GM12801 (cell line): ENCODE measurements at regions not wholly inside any gene's neighbourhood (a gene's known extent, or its start where the extent isn't known, plus 50 kb on each side); places are given as distances from the start of the nearest gene placed in this dataset.

Source experiments
- TF ChIP-seq, protein P1 (sequence below): IDR thresholded peaks from one replicate; pipeline ENCODE4 v1.5.1; 2011; ENCODE audit warnings: control low read depth; ENCODE audit not compliant: insufficient read length; ENCODE audit errors: extremely low read depth

DNA sequence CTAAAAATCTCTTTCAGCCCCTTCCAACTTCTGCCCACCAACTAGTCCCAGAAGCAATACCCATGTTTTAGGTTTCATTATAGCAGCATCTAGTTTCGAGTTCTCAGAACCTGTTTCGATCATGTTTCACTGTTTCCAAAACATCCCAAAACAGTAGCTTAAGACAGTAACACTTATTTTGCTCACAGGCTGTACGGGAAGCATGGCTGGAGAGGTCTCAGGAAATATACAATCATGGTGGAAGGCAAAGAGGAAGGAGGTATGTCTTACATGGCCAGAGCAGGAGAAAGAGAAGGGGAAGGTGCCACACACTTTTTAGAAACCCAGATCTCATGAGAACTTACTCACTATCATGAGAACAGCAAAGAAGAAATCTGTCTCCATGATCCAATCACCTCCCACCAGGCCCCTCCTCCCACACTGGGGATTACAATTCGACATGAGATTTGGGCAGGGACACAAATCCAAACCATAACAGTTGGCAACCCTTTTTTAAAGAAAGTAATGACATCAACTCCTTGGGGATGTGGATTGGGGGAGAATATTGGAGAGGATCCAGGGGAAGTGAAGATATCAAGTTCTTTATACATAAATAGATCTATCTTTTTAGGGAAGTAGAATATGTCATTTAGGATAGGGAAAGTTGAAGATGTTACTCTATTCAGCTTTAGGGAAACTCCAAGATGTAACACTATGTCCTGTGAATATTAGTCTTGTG lies 269.9 kb upstream of the PLEKHG7 start:
- TF ChIP-seq, protein P1, sequence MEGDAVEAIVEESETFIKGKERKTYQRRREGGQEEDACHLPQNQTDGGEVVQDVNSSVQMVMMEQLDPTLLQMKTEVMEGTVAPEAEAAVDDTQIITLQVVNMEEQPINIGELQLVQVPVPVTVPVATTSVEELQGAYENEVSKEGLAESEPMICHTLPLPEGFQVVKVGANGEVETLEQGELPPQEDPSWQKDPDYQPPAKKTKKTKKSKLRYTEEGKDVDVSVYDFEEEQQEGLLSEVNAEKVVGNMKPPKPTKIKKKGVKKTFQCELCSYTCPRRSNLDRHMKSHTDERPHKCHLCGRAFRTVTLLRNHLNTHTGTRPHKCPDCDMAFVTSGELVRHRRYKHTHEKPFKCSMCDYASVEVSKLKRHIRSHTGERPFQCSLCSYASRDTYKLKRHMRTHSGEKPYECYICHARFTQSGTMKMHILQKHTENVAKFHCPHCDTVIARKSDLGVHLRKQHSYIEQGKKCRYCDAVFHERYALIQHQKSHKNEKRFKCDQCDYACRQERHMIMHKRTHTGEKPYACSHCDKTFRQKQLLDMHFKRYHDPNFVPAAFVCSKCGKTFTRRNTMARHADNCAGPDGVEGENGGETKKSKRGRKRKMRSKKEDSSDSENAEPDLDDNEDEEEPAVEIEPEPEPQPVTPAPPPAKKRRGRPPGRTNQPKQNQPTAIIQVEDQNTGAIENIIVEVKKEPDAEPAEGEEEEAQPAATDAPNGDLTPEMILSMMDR, result no peak

DNA sequence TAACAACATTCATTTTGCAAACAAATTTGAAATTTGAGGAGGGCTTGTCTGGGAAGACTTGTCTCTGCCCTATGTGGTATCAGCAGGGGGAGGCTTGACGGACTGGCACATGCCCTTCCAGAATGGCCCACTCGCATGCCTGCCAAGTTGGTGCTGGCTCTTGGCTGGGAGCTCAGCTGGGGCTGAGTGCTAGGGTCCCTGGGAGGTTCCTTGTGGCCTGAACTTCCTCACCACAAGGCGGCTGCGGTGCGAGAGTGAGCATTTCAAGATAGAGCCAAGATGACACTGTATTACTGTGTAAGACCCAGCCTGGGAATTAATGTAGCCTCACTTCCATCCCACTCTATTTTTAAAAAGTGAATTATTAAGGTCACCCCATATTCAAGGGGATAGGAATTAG lies 271.6 kb upstream of the PLEKHG7 start:
- TF ChIP-seq, protein P1, result no peak

DNA sequence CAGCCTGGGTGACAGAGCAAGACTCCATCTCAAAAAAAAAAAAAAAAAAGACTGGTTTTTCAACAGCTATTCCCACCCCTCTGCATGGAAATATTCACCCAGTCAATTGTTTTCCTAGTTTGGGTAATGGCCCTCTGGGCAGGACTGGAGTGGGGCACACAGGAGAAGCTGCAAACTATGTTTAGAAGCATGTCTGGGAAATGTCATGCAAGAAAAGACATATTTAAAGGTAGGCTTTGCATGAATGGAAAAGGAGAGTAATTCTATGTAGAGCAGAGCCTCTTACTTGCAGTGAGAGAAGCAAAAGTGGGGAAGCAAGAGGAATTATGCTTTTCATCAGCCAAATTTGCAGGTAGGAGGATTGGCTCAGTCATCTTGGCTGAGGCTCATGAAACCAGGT lies 276.5 kb upstream of the PLEKHG7 start:
- TF ChIP-seq, protein P1, result no peak

DNA sequence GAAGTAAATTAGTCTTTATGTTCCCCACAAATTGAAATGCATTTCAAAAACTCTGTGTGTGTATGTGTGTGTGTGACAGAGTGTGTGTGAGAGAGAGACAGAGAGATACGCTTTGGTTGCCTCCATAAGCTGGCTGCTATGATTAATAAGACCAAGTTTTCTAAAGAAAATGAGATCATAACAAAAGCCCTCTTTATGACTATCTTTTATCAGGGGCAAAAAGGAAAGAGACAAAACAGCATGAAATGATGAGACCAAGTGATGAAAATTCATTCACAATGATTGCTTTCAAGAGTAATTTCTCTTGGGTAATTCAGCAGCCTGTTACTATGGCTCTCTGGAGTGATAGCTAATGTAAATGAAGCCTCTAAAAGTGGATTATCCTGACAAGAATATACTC lies 277.6 kb upstream of the PLEKHG7 start:
- TF ChIP-seq, protein P1, result no peak

DNA sequence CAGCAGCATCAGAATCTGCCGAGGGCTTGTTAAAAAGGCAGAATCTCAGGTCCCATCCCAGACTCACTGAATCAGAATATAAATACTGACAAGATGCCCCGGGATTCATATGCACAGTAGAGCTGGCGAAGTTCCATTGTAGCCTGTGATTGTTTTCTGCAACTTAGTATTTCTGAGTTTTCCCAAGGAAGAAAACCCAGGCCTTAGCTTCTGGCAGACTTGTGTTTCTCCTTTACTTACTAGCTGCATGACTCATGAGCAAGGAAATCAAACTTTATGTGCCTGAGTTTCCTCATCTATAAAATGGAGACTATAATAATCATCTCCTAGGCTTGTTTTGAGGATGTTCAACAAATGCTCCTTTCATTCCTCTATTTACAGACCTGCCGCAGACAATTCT lies 278.5 kb upstream of the PLEKHG7 start:
- TF ChIP-seq, protein P1, result no peak

DNA sequence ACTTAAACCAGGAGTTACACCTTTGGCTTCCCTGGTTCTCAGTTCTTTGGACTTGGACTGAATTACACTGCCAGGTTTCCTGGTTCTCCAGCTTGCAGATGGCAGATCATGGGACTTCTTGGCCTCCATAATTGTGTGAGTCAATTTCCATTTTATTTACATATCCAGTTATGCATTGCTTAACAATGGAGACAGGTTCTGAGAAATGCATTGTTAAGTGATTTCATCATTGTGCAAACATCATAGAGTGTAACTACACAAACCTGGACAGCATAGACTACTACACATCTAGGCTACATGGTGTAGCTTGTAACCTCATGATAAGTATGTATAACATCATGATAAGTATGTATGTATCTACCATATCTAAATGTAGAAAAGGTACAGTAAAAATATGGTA lies 276.1 kb upstream of the BTG1 start:
- TF ChIP-seq, protein P1, result no peak

DNA sequence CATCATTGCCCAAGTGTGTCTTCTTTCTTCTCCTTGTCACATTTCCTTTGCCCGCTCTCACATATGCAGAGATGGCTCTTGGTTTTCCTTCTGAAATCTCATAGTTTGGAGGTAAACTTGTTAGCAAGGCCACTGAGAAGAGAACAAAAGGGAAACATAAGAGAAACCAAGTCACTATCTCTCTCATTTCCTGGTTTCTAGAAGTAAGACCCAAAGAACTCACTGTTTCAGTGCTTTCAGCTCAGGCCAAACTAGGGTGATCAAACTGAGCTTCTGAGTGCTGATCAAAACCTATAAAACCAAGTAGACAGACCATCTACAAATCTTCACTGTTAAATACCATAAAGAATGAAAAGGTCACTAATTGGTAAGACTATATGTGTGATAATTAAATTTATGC lies 275.4 kb upstream of the BTG1 start:
- TF ChIP-seq, protein P1, result no peak
